Effector CD8-positive, alpha-beta T cell (primary cell): ENCODE measurements at regions not wholly inside any gene's neighbourhood (a gene's known extent, or its start where the extent isn't known, plus 50 kb on each side); places are given as distances from the start of the nearest gene placed in this dataset.

Source experiments
- DNase-seq: peaks from one replicate; lab custom pipeline; 2025; lab: John Stamatoyannopoulos, UW

DNA sequence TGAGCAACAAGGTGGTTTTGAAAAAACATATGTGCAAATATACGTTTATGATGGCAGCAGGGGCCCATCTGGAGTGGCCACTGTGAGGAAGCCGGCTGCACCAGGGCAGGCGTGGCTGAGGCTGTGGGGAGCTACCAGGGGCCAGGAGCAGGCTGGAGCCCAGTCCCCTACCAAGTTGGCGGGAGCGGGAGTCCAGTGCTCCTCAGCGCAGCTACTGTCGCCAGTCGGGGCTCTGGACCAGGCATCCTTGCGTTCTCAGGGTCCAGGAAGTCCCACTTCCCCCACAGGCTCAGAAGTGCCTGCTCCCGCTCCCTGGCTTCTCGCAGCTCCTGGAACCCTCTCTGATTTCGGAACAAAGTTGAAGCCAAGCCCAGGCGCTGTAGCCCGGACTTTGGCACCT is 1377.5 kb upstream of the FLRT2 start:
- DNase-seq, result no peak

GRCh38 chr14:84162633-84163032 is 1367.3 kb upstream of the FLRT2 start:
- DNase-seq, result no peak

DNA sequence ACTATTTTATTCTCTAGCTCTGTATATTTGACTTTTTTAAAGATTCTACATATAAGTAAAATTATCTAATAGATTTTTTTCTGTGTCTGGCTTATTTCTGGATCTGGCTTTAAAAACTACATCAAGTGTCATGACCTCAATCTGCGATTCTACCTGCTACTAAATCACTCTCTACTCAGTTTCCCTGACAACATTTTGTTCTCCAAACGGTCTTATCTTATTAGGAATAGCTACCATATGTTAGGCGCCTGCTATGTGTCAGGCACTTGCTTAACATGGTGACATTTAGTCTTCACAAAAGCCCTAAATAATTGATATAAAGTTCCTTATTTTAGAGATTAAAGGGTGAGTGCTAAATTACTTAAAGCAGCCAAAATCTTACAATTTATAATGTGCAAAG is 1362.9 kb upstream of the FLRT2 start:
- no peak for DNase-seq

DNA sequence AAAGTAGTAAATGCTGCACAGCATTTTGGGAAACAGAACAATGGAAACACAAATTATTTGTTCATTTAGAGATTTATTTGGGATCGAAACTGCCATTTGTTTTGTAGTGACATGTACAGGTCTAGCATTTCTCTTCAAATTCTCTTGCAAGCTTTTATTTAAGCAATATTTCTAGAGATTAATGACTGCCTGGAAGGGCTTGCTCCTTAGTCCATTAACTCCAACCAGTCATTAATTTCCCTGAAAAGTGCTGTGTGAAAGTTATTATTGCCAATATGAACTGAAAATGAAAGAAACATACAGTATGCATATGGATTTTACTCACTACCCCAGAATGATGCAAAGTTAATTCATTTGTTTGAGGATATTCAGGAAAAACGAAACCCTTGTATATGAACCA is 1349.6 kb upstream of the FLRT2 start:
- no peak for DNase-seq

DNA sequence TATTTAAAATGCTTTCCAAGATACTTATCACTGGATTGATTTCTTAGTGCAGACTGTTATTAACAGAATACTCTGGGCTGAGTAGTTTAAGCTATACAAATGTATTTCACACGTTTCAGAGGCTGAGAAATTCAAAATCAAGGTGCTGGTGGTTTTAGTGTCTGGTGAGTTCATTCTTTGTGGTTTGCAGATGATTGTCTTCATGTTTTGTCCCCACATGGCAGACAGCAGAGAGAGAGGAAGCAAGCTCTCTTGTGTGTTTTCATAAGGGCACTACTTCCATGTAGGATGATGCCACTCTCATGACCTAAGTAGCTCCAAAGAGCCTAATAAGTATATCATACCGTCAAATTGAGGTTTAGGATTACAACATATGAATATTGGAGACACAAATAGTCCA is 1348.9 kb upstream of the FLRT2 start:
- no peak for DNase-seq

DNA sequence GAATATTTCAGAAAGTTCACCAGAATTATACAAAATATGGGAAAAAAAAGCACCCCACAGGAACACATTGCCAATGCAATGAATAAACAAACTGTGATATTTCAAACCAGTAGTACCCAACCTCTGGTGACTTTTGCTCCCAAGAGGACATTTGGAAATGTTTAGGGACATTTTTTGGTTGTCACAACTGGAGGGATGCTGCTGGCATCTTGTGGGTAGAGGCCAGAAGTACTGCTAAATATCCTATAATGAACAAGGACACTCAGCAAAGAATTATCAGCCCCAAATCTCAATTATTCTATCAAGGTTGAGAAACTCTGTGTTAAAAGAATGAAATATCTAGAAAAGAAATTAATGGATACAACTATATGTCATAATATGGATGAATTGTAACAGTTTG is 1334.4 kb upstream of the FLRT2 start:
- no peak for DNase-seq

- DNase-seq, result no peak
These were observed 1332.2 kb upstream of the FLRT2 start for GRCh38 chr14:84197704-84198103.

DNA sequence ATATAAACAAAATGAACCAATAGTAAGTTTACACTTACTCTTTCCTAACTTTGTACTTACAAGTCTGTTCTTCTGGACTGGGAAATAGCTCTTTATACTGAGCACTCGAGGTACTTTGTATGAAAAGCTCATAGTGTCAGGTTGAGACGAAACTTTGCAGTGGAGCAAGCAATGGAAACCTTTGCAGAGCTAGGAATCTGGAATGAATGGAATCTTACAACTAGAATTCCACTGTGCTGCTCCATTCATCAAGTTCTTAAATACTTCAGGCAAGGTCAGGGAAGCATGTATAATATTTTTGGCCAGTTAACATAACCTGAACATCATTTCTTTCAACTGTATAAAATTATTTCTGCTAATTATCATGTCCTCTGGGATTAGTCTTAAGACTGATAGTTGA is 1327.5 kb upstream of the FLRT2 start:
- no peak for DNase-seq

DNA sequence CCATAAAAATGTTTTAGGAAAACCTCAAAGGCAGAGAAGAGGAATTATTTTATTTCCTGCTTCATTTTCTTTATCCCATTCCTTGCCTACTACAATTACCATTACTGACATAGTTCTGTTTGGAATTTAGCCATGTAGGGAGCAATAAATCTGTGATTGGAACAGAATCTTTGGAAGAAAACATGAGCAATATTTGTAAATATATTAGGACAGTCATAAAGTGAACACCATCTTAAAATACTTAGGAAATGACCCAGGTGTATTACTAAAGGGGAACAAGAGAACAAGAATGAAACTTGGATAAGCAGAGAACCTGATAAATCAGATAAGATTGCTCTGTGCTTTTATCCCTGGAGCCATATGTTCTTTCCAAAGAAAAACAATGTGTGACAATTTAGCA is 1326.0 kb upstream of the FLRT2 start:
- no peak for DNase-seq

- DNase-seq, result no peak
These were observed 1321.5 kb upstream of the FLRT2 start for GRCh38 chr14:84208451-84208850.

GRCh38 chr14:84209031-84209430 is 1320.9 kb upstream of the FLRT2 start:
- DNase-seq, result no peak

GRCh38 chr14:84217066-84217465 is 1312.9 kb upstream of the FLRT2 start:
- no peak for DNase-seq

GRCh38 chr14:84225268-84225667 is 1304.7 kb upstream of the FLRT2 start:
- DNase-seq, result no peak

GRCh38 chr14:84228702-84229101 is 1301.2 kb upstream of the FLRT2 start:
- DNase-seq, result no peak

GRCh38 chr14:84234281-84234680 is 1295.7 kb upstream of the FLRT2 start:
- DNase-seq, result no peak

DNA sequence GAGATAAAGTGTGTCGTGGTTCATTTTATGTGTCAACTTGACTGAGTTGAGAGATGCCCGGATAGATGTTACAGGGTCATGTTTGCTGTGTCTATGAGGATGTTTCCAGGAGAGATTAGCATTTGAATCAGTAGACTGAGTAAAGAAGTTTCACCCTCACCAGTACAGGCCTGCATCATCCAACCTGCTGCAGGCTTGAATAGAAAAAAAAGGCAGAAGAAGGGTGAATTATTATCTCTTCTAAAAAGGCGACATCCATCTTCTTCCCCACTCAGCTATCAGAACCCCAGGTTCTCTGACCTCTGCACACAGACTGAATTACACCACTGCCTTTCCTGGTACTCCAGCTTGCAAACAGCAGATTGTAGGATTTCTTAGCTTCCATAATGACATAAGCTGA is 1293.7 kb upstream of the FLRT2 start:
- no peak for DNase-seq

- no peak for DNase-seq
These were observed 1292.1 kb upstream of the FLRT2 start for GRCh38 chr14:84237881-84238280.

- DNase-seq, result no peak
These were observed 1282.3 kb upstream of the FLRT2 start for GRCh38 chr14:84247693-84248092.

- no peak for DNase-seq
These were observed 1279.1 kb upstream of the FLRT2 start for GRCh38 chr14:84250893-84251292.

- no peak for DNase-seq
These were observed 1278.4 kb upstream of the FLRT2 start for GRCh38 chr14:84251411-84252115.

GRCh38 chr14:84252706-84253105 is 1277.2 kb upstream of the FLRT2 start:
- DNase-seq, result no peak

GRCh38 chr14:84253326-84253725 is 1276.6 kb upstream of the FLRT2 start:
- DNase-seq, result no peak

DNA sequence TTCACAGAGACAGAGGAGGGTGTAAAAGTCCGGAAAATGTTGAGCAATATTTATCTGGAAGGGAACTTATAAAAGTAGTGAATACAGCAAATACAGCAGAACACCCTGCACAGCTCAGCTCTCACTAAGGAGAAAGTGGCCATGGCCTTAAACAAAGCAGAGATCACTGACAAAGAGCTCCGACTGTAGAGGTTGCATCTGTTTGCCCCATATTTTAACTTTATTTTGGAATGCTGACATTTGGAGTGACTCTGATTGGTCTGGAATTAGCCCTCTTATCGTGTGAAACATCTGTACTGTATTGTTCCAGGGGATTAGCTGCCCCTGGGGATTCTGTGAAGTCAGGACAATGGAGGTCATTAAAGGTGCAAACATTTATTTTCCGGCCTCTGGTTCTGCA is 1275.7 kb upstream of the FLRT2 start:
- no peak for DNase-seq

GRCh38 chr14:84262932-84263331 is 1267.0 kb upstream of the FLRT2 start:
- no peak for DNase-seq
